ENCODE measurements at regions not wholly inside any gene's neighbourhood (a gene's known extent, or its start where the extent isn't known, plus 50 kb on each side); places are given as distances from the start of the nearest gene placed in this dataset.

- TF ChIP-seq ZFP36L2 (CRISPR knock-in tag; IDR thresholded peaks at IDR 0.05): 0 out of 2 replicates have a peak, but pooled peaks have one; percentile 56
- peak; percentile 45; the same call in 1 of the 2 replicates for TF ChIP-seq HNF4G (IDR thresholded peaks at IDR 0.05; ENCODE audit: borderline replicate concordance, low read depth, low read length)
- no peak for TF ChIP-seq HNF4G (CRISPR knock-in tag; IDR thresholded peaks at IDR 0.05; ENCODE audit: borderline replicate concordance, low read depth)
- TF ChIP-seq RFX3 (CRISPR knock-in tag; IDR thresholded peaks at IDR 0.05): no peak; the same call in 1 of the 2 replicates
- no peak for TF ChIP-seq GPN1 (CRISPR knock-in tag; IDR thresholded peaks at IDR 0.05; ENCODE audit: borderline replicate concordance)
- peak; percentile 36; the same call in 1 of the 2 replicates for TF ChIP-seq HDAC1 (CRISPR knock-in tag; IDR thresholded peaks at IDR 0.05)
- TF ChIP-seq ZNF234 (CRISPR knock-in tag; conservative IDR thresholded peaks at IDR 0.05): no peak
- TF ChIP-seq SMAD1 (CRISPR knock-in tag; IDR thresholded peaks at IDR 0.05; ENCODE audit: borderline replicate concordance, low read depth): no peak
- TF ChIP-seq PTBP1 (IDR thresholded peaks at IDR 0.05; ENCODE audit: low read depth, low read length, poor library complexity, severe bottlenecking): no peak
- no peak for TF ChIP-seq MTF1 (CRISPR knock-in tag; IDR thresholded peaks at IDR 0.05)
- TF ChIP-seq MIER3 (CRISPR knock-in tag; IDR thresholded peaks at IDR 0.05; ENCODE audit: borderline replicate concordance): 0 out of 2 replicates have a peak, but pooled peaks have one; percentile 48
- no peak for TF ChIP-seq TFDP2 (CRISPR knock-in tag; IDR thresholded peaks at IDR 0.05)
- no peak for TF ChIP-seq CREB1 (IDR thresholded peaks at IDR 0.05)
- TF ChIP-seq CREB1 (CRISPR knock-in tag; IDR thresholded peaks at IDR 0.05): peak; percentile 9; the same call in 1 of the 2 replicates
- TF ChIP-seq FOXO4 (CRISPR knock-in tag; conservative IDR thresholded peaks at IDR 0.05): 0 out of 2 replicates have a peak, but pooled peaks have one; percentile 3
- peak; percentile 73; the same call in 1 of the 2 replicates for TF ChIP-seq ATF2 (CRISPR knock-in tag; IDR thresholded peaks at IDR 0.05)
- TF ChIP-seq SAFB2 (CRISPR knock-in tag; IDR thresholded peaks at IDR 0.05; ENCODE audit: borderline replicate concordance, low read depth): no peak
- peak; percentile 30; the same call in 1 of the 2 replicates for TF ChIP-seq GATAD1 (CRISPR knock-in tag; IDR thresholded peaks at IDR 0.05)
- TF ChIP-seq CEBPG (CRISPR knock-in tag; IDR thresholded peaks at IDR 0.05): peak; percentile 97
- TF ChIP-seq ZNF75D (CRISPR knock-in tag; IDR thresholded peaks at IDR 0.05; ENCODE audit: borderline replicate concordance): no peak
- no peak for TF ChIP-seq ZNF282 (IDR thresholded peaks at IDR 0.05; ENCODE audit: partially characterized antibody)
- TF ChIP-seq REXO4 (CRISPR knock-in tag; IDR thresholded peaks at IDR 0.05; ENCODE audit: borderline replicate concordance): no peak
- TF ChIP-seq IRF2 (CRISPR knock-in tag; IDR thresholded peaks at IDR 0.05): peak; percentile 74; the same call in 1 of the 2 replicates
- TF ChIP-seq ZNF17 (CRISPR knock-in tag; IDR thresholded peaks at IDR 0.05): no peak
- TF ChIP-seq SCMH1 (CRISPR knock-in tag; IDR thresholded peaks at IDR 0.05; ENCODE audit: borderline replicate concordance): no peak
- TF ChIP-seq ETS1 (CRISPR knock-in tag; IDR thresholded peaks at IDR 0.05): no peak
Measured at GRCh38 chr2:203812294-203813221, 55.0 kb upstream of the CTLA4 start (continued).

Data from HepG2 (cell line).